ENCODE measurements at regions not wholly inside any gene's neighbourhood (a gene's known extent, or its start where the extent isn't known, plus 50 kb on each side); places are given as distances from the start of the nearest gene placed in this dataset.

GRCh38 chr16:66003201-66003600 is 363.3 kb upstream of the CDH5 start:
- TF ChIP-seq CTCF (conservative IDR thresholded peaks at IDR 0.05 in 1 of 2, IDR thresholded peaks at IDR 0.05 in 1 of 2; ENCODE audit: low read depth in 1 of 2, low read length in 2 of 2) (no peak), EZH2 (IDR thresholded peaks at IDR 0.05; ENCODE audit: low read length, missing control alignments) (no peak)
